ENCODE measurements at regions not wholly inside any gene's neighbourhood (a gene's known extent, or its start where the extent isn't known, plus 50 kb on each side); places are given as distances from the start of the nearest gene placed in this dataset.

DNA sequence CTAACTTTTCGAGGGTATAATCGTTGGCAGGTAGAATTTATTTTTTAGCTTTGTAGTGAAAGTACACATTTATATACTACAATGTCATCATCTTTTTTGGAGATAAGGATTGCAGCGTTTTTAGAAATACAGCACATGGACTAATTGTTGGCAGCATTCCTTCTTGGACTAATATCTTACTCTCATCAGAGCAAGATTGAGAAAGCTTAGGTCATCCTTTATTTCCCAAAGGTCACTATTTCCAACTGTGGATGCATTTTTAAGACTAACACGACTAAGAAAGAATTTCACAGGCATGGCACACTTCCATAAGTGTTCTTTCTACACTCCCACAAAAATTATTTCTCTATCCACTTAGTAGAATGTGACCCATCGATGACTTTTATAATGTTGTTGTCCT is 732.3 kb downstream of the NCAM2 start:
- no peak for DNase-seq

GRCh38 chr21:21731626-21732025 is 733.4 kb downstream of the NCAM2 start:
- no peak for DNase-seq

- no peak for DNase-seq
These were observed 735.9 kb downstream of the NCAM2 start for GRCh38 chr21:21734088-21734487.

- DNase-seq: no peak
These were observed 739.0 kb downstream of the NCAM2 start for GRCh38 chr21:21737186-21737585.

- no peak for DNase-seq
These were observed 742.0 kb downstream of the NCAM2 start for GRCh38 chr21:21740207-21740606.

GRCh38 chr21:21750124-21750825 is 752.1 kb downstream of the NCAM2 start:
- DNase-seq: no peak

- DNase-seq: no peak
These were observed 753.1 kb downstream of the NCAM2 start for GRCh38 chr21:21751286-21751685.

GRCh38 chr21:21762855-21763254 is 764.6 kb downstream of the NCAM2 start:
- no peak for DNase-seq

GRCh38 chr21:21764281-21764680 is 766.1 kb downstream of the NCAM2 start:
- DNase-seq: no peak

- DNase-seq: no peak
These were observed 769.1 kb downstream of the NCAM2 start for GRCh38 chr21:21767276-21767675.

DNA sequence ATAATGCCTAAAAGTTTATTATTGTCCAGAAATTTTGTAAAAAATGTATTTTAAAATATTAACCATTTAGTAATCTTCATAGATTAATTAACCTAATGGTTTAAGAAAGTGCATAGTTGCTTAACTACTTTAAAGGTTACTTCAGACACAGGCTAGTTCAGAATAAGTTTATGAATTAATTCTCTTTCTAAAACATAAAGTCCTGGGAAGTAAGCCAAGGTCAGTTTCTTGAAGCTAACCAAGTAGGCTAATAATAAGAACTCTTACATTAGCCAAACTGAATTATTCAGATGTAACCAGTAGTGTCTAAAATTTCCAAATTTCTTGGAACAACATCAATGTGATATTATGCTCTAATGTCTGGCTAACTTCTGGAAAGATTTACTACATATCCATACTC is 790.4 kb downstream of the NCAM2 start:
- DNase-seq: no peak

DNA sequence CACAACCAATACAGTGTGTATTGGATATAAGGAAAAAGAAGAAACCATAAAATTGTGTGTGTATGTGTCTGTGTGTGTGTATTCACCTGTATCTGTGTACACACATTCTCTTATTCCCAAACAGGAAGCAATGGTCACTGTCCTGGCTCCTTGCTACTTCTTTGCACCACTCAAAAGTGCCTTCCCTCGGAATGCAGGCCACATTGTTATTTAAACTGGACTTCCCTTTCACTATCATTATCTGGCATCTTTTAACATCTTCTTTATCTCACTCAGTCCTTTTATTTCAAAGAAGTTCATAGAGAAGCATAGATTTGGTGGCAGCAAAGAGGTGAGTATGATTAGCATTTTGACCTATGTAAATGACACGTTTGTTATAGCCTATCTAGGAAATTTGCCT is 803.7 kb downstream of the NCAM2 start:
- no peak for DNase-seq

GRCh38 chr21:21806711-21807597 is 808.7 kb downstream of the NCAM2 start:
- no peak for DNase-seq

DNA sequence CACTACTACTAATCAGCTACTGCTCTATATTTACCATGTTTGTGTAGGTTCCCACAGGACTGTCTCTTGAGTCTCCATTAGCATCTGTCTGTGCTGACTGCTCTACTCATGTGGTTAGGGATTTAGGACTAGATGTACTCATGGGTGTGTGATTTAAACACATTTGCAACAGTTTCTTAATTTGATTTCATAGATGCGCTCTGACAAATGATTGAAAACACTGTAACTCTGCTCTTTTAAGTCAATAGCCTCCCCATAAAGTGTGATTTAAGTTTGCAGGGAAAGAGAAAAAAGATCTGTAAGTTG is 809.3 kb downstream of the NCAM2 start:
- DNase-seq: no peak

DNA sequence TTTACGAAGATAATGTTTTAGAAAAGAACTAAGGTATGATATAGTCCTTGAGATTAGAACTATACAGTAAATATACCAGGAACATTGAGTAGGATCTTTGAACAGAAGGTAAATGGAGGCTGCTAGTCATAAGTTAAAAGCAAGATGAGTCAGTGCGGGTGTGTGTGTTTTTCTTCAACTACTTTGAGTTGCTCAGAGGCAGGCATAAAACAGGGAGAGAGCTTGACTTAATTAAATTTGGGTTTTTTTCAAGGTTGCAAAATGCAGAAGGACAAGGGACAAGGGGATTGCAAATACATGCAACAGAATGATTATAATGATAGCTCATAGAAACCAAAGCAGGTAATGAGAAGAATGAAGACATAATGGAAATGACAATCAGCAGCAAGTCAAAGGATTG is 815.1 kb downstream of the NCAM2 start:
- DNase-seq: no peak

GRCh38 chr21:21813934-21814333 is 815.7 kb downstream of the NCAM2 start:
- DNase-seq: no peak

DNA sequence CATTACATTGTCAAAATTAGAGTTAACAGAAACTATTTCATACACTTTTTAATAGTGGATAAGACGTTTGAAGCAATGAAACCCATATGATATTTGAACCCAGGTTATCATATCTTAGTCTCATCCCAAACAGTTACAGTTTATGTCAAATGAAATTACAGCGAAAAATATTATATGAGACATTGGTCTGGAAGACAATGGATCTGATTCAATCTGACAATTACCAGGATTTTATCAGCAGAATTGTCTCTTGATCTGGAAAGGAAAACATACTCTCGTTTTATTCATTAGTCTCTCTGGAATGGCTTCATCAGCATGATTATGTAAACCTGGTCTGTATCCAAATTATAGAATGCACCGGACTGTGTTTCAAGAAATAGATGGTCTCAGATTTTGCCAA is 818.6 kb downstream of the NCAM2 start:
- no peak for DNase-seq

DNA sequence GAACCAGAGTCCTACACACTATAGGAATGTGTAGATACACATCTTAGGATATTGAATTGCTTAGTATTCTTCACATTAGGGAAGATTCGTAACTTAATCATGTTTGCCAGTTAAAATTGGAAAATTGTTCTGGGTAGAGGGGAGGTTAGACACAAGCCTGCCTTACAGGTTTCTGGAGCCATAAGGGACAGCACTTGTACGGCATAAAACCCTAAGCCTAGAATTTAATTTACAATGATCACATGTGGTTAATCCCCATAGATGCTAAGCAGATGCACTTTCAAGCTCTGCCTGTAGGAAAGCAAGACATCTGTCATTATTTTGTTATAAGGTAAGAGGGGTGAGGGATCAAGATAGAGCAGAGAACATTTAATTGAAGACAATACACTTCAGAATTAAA is 820.7 kb downstream of the NCAM2 start:
- DNase-seq: no peak

DNA sequence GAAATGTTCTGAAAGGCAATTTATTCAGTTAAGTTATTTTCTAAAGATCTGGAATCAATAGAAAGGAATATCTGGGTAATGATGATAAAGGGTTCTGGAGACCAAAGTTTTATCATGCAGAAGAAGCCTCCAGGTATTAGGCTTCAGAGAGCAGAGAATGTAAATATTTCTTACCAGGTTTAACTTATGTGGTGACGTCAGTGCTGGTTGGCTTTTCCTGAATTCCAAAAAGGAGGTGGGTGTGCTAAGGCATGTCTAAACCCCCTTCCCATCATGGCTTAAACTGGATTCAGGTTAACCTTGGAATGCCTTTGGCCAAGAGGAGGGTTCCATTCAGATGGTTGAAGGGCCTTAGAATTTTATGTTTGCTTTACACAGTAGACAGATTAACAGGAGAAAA is 829.9 kb downstream of the NCAM2 start:
- DNase-seq: no peak

- no peak for DNase-seq
These were observed 832.8 kb downstream of the NCAM2 start for GRCh38 chr21:21831036-21831435.

GRCh38 chr21:21845901-21846300 is 847.7 kb downstream of the NCAM2 start:
- no peak for DNase-seq

GRCh38 chr21:21851205-21851604 is 853.0 kb downstream of the NCAM2 start:
- DNase-seq: no peak

GRCh38 chr21:21851657-21852056 is 853.4 kb downstream of the NCAM2 start:
- DNase-seq: no peak

- DNase-seq: no peak
These were observed 860.5 kb downstream of the NCAM2 start for GRCh38 chr21:21858502-21859334.
